SH-SY5Y (cell line): ENCODE measurements at regions not wholly inside any gene's neighbourhood (a gene's known extent, or its start where the extent isn't known, plus 50 kb on each side); places are given as distances from the start of the nearest gene placed in this dataset.

Source experiments
- GATA2 ChIP-seq: IDR thresholded peaks from 2 replicates; pipeline ENCODE4 v1.6.1; 2011; ENCODE audit warnings: mild to moderate bottlenecking, low read depth, low read length
- GATA3 ChIP-seq: IDR thresholded peaks from 2 replicates; pipeline ENCODE4 v1.6.1; 2011; ENCODE audit warnings: low read depth, mild to moderate bottlenecking, low read length, moderate library complexity

GRCh38 chr4:19857380-19857779 is 394.3 kb upstream of the SLIT2 start:
- TF ChIP-seq GATA3 (no peak), GATA2 (no peak)
